ENCODE measurements at regions not wholly inside any gene's neighbourhood (a gene's known extent, or its start where the extent isn't known, plus 50 kb on each side); places are given as distances from the start of the nearest gene placed in this dataset.
"Not testable (repeated sequence)": the region's sequence is repeated elsewhere in the genome, so short reads cannot be mapped to it uniquely, and the experiment has no call there.

DNA sequence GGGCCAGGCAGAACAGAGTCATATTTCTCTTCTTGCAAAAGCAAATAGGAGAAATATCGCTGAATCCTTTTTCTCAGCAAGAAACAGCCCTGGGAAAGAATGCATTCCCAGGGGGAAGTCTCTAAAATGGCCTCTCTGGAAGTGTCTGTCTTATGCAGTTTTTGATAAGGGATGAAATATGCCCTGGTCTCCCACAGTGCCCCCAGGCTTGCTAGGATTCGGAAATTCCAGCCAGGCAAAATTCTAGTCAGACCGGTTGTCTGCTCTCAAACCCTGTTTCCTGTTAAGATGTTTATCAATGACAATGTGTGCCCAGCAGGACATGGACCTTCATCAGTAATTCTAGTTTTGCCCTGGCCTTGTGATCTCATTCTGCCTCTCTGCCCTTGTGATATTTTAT, 448.3 kb upstream of the HTR1E start:
- H3K4me3 Mint-ChIP-seq, H3K4me1 Mint-ChIP-seq, H3K27ac Mint-ChIP-seq: not testable (repeated sequence)

DNA sequence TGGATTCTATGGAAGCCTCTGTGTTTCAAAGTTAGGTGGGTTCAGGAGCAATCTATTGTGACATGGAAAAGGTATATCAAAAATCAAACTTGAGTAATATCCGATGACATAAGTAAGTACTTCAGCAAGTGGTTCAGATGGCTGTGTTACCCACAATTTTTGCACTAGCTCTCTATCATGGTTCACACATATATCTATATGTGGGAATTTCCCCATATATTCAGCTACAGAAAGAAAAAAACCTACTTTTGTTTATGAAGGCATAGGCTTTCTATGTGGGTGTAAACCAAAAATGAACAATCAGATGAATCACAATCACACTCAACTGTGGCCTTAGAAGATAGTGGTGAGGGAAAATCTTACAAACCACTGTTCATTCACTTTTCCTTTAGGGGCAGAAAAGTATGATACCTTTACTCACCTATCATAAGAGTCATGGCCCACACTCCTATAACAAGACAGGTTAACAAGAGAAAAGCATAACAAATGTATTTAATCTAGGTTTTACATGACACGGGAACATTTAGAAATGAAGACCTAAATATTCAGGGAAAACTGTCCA, 449.6 kb upstream of the HTR1E start:
- Mint-ChIP-seq H3K27ac (no peak overlapping the region), H3K4me1 (no peaks in the 10 kb centered on the region), H3K9me3 (peaks cover 6 to 16% of the 10 kb centered on the region in 2 donors), H3K27me3 (no peaks in the 10 kb centered on the region), H3K4me3 (no peak overlapping the region)
- DNase-seq, result no peak
- no peak for ATAC-seq

More for the DNA sequence above, 448.3 kb upstream of the HTR1E start:
- not testable (repeated sequence) for H3K27me3 Mint-ChIP-seq, DNase-seq, ATAC-seq
- peaks cover 6 to 16% of the 10 kb centered on the region in 2 donors for H3K9me3 Mint-ChIP-seq

DNA sequence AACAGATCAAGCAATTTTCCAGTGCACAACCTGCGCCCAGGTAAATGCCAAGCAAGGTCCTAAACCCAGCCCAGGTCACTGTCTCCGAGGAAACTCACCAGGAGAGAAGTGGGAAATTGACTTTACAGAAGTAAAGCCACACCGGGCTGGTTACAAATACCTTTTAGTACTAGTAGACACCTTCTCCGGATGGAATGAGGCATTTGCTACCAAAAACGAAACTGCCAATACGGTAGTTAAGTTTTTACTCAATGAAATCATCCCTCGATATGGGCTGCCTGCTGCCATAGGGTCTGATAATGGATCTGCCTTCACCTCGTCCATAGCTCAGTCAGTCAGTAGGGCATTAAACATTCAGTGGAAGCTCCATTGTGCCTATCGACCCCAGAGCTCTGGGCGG, 459.0 kb upstream of the HTR1E start:
- ATAC-seq, H3K4me3 Mint-ChIP-seq, H3K27me3 Mint-ChIP-seq, DNase-seq, H3K27ac Mint-ChIP-seq, H3K4me1 Mint-ChIP-seq: not testable (repeated sequence)
- H3K9me3 Mint-ChIP-seq, result peaks cover 0 to 14% of the 10 kb centered on the region in 2 donors

- no peak overlapping the region for H3K4me3 Mint-ChIP-seq
- H3K27me3 Mint-ChIP-seq, result no peaks in the 10 kb centered on the region
- H3K4me1 Mint-ChIP-seq, result no peaks in the 10 kb centered on the region
- H3K9me3 Mint-ChIP-seq, result peaks cover 0 to 15% of the 10 kb centered on the region in 2 donors
- no peak for DNase-seq
- H3K27ac Mint-ChIP-seq, result no peak overlapping the region
- no peak for ATAC-seq
Measured at GRCh38 chr6:86477500-86478148, 459.7 kb upstream of the HTR1E start.

GRCh38 chr6:86476311-86476710, 461.0 kb upstream of the HTR1E start:
- Mint-ChIP-seq H3K4me3 (no peak overlapping the region), H3K9me3 (peaks cover 0 to 22% of the 10 kb centered on the region in 2 donors), H3K4me1 (no peaks in the 10 kb centered on the region), H3K27me3 (no peaks in the 10 kb centered on the region), H3K27ac (peak overlapping the region in 1 of 2 donors; percentile 38)
- ATAC-seq (no peak), DNase-seq (no peak)

DNA sequence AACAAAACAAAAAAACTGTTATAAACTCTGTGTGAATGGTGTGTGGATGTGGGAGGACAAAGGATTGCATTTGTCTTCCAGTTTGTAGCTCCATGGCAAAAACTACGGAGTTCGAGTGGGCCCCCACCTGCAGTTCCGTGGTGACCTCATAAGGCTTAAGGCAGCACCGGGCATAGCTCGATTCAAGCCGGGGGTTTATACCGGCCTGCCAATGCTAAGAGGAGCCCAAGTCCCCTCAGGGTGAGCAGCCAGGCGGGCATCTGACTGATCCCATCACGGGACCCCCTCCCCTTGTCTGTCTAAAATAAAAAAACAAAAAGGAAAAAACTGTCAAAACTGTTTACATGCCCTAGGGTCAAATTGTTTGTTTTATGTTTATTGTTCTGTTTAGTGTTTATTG, 463.2 kb upstream of the HTR1E start:
- no peaks in the 10 kb centered on the region for H3K27me3 Mint-ChIP-seq
- ATAC-seq, result no peak
- peaks cover 0 to 22% of the 10 kb centered on the region in 2 donors for H3K9me3 Mint-ChIP-seq
- H3K4me3 Mint-ChIP-seq, result no peak overlapping the region
- DNase-seq, result no peak
- H3K4me1 Mint-ChIP-seq, result no peaks in the 10 kb centered on the region
- H3K27ac Mint-ChIP-seq, result no peak overlapping the region

- Mint-ChIP-seq H3K9me3 (peaks cover 0 to 20% of the 10 kb centered on the region in 2 donors), H3K4me1 (no peaks in the 10 kb centered on the region)
- DNase-seq, result no peak
Measured at GRCh38 chr6:86471791-86472190, 465.5 kb upstream of the HTR1E start.

DNA sequence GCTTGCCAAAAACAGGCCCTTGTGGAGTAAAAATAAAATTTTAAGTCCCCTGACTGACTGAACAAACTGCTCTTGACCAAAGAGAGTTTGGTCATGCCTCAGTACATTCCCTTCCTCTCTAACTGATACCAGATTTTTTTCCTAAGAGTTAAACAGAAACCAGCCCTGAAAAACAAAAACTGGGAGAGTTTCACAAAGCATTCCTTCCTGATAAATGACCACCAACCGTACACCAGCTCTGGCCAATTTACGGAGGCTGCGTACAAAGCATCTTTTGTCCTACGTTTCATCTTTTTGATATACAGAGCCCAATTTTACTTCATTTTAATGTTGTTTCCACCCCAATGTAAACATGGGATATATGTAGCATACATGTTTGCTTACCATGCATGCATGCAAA, 477.4 kb upstream of the HTR1E start:
- Mint-ChIP-seq H3K4me3 (no peak overlapping the region), H3K9me3 (peaks cover 4 to 34% of the 10 kb centered on the region in 2 donors), H3K27ac (no peak overlapping the region), H3K4me1 (no peaks in the 10 kb centered on the region), H3K27me3 (no peaks in the 10 kb centered on the region)
- DNase-seq (no peak), ATAC-seq (no peak)

More at GRCh38 chr6:86471791-86472190, 465.5 kb upstream of the HTR1E start:
- H3K4me3 Mint-ChIP-seq, result no peak overlapping the region
- no peaks in the 10 kb centered on the region for H3K27me3 Mint-ChIP-seq
- no peak for ATAC-seq
- H3K27ac Mint-ChIP-seq, result no peak overlapping the region

- Mint-ChIP-seq H3K4me1 (no peaks in the 10 kb centered on the region), H3K27ac (no peak overlapping the region), H3K27me3 (no peaks in the 10 kb centered on the region), H3K9me3 (peaks cover 18 to 46% of the 10 kb centered on the region in 2 donors), H3K4me3 (no peak overlapping the region)
- no peak for ATAC-seq
- DNase-seq, result no peak
Measured at GRCh38 chr6:86456821-86457220, 480.5 kb upstream of the HTR1E start.

DNA sequence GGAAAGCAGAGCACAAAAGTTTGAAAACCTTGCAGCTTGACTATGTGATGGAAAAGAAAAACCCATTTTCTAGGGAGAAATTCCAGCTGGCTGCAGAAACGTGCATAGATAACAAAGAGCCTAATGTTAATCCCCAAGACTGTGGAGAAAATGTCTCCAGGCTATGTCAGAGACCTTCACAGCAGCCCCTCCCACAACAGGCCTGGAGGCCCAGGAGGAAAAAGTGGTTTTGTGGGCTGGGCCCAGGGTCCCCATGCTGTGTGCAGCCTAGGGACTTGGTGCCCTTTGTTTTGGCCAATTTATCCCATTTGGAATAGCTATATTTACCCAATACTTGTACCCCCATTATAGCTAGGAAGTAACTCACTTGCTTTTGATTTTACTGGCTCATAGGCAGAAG, 484.1 kb upstream of the HTR1E start:
- Mint-ChIP-seq H3K27me3 (no peaks in the 10 kb centered on the region), H3K27ac (no peak overlapping the region), H3K4me1 (no peaks in the 10 kb centered on the region), H3K9me3 (peaks cover 14 to 22% of the 10 kb centered on the region in 2 donors), H3K4me3 (no peak overlapping the region)
- DNase-seq, result no peak
- ATAC-seq, result no peak

GRCh38 chr6:86448398-86448797, 488.9 kb upstream of the HTR1E start:
- H3K27me3 Mint-ChIP-seq, result no peaks in the 10 kb centered on the region
- ATAC-seq, result no peak
- no peak for DNase-seq
- H3K27ac Mint-ChIP-seq, result no peak overlapping the region
- peaks cover 6 to 21% of the 10 kb centered on the region in 2 donors for H3K9me3 Mint-ChIP-seq
- H3K4me3 Mint-ChIP-seq, result no peak overlapping the region
- no peaks in the 10 kb centered on the region for H3K4me1 Mint-ChIP-seq

DNA sequence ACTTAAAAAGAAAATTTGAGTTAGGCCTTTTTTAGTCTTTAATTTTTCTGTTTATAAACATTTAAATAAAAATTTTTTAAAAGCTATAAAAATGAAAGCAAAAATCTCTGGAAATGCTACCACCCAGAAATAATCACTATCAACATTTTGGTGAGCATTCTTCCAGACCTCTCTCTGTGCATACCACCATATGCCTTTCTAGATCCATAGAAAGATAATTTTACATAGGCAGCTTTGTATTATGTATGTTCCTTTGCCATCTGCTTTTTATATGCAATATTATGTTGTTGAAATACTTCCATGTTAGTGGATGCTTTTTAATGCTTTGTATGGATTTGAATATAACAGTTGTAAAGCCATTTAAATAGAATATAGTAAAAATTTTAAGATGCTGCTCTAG, 496.7 kb upstream of the HTR1E start:
- Mint-ChIP-seq H3K9me3 (peaks cover 7 to 11% of the 10 kb centered on the region in 2 donors), H3K27me3 (no peaks in the 10 kb centered on the region), H3K4me3 (no peak overlapping the region), H3K4me1 (no peaks in the 10 kb centered on the region), H3K27ac (no peak overlapping the region)
- ATAC-seq, result no peak
- no peak for DNase-seq

- DNase-seq, result no peak
- Mint-ChIP-seq H3K27me3 (no peaks in the 10 kb centered on the region), H3K27ac (no peak overlapping the region), H3K9me3 (no peaks in the 10 kb centered on the region), H3K4me1 (no peaks in the 10 kb centered on the region), H3K4me3 (no peak overlapping the region)
- no peak for ATAC-seq
Measured at GRCh38 chr6:86423571-86423970, 513.8 kb upstream of the HTR1E start.

GRCh38 chr6:86412057-86412456, 525.3 kb upstream of the HTR1E start:
- H3K27me3 Mint-ChIP-seq, result no peaks in the 10 kb centered on the region
- ATAC-seq, result no peak
- no peak overlapping the region for H3K4me3 Mint-ChIP-seq
- DNase-seq, result no peak
- H3K9me3 Mint-ChIP-seq, result peaks cover 7 to 9% of the 10 kb centered on the region in 2 donors
- H3K27ac Mint-ChIP-seq, result no peak overlapping the region
- H3K4me1 Mint-ChIP-seq, result no peaks in the 10 kb centered on the region

DNA sequence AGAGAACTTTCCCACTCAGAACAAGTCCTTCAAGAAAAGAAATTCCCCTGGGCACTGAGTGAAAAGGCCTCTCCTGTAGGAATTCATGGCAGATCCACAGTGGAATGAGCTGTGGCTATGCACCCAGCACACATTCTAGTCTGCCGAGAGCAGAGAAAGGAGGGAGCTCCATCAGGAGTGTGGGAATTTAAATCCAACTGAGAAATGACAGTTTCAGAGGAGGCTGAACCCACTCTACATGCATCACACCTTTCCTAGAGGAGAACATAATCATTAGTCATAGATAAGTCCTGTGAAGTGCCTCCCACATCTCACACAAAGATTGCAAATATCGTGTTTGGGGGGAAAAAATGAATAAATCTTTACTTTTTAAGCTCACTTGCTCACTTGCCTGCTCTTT, 530.2 kb upstream of the HTR1E start:
- H3K27me3 Mint-ChIP-seq, result no peaks in the 10 kb centered on the region
- no peak overlapping the region for H3K27ac Mint-ChIP-seq
- DNase-seq (no peak), ATAC-seq (no peak)
- H3K4me1 Mint-ChIP-seq, result no peaks in the 10 kb centered on the region
- no peak overlapping the region for H3K4me3 Mint-ChIP-seq
- H3K9me3 Mint-ChIP-seq, result peaks cover 0 to 8% of the 10 kb centered on the region in 2 donors

DNA sequence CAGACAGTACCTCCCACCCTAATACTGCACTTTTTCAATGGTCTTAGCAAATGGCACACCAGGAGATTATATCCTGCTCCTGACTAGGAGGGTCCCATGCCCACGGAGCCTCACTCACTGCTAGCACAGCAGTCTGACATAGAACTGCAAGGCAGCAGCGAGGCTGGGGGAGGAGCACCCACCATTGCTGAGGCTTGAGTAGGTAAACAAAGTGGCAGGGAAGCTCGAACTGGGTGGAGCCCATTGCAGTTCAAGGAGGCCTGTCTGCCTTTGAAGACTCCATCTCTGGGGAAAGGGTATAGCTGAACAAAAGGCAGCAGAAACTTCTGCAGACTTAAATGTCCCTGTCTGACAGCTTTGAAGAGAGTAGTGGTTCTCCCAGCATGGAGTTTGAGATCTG, 544.5 kb upstream of the HTR1E start:
- not testable (repeated sequence) for H3K27me3 Mint-ChIP-seq, H3K4me1 Mint-ChIP-seq, H3K4me3 Mint-ChIP-seq, DNase-seq, H3K27ac Mint-ChIP-seq, ATAC-seq
- peaks cover 16 to 24% of the 10 kb centered on the region in 2 donors for H3K9me3 Mint-ChIP-seq

All from stimulated activated naive CD8-positive, alpha-beta T cell treated with anti-CD3 and anti-CD28 coated beads, Interleukin-15, amount 100 ng/mL, for 72 hours (primary cell).